ENCODE measurements at regions not wholly inside any gene's neighbourhood (a gene's known extent, or its start where the extent isn't known, plus 50 kb on each side); places are given as distances from the start of the nearest gene placed in this dataset.
"Not testable (repeated sequence)": the region's sequence is repeated elsewhere in the genome, so short reads cannot be mapped to it uniquely, and the experiment has no call there.

- no peaks in the 10 kb centered on the region for H3K79me2 ChIP-seq (ENCODE audit: control insufficient read depth, insufficient read depth, low read length)
- Mint-ChIP-seq H3K27ac (no peak overlapping the region), H3K4me1 (no peaks in the 10 kb centered on the region), H3K4me3 (no peak overlapping the region), H3K9me3 (ENCODE audit: insufficient read depth) (no peaks in the 10 kb centered on the region), H3K27me3 (no peaks in the 10 kb centered on the region)
- DNase-seq (no peak), ATAC-seq (ENCODE audit: low read depth) (no peak)
- no peaks in the 10 kb centered on the region for H3K9me3 ChIP-seq (ENCODE audit: control extremely low read depth in 1 of 3, control insufficient read depth in 2 of 3, insufficient read depth in 1 of 3, low read length in 2 of 3)
- no peaks in the 10 kb centered on the region for H3K27me3 ChIP-seq (replicated peaks in 1 of 4; ENCODE audit: control extremely low read depth in 1 of 4, control insufficient read depth in 3 of 4, insufficient read depth in 4 of 4, low read length in 3 of 4)
- H3K4me1 ChIP-seq (ENCODE audit: control insufficient read depth in 2 of 2, insufficient read depth in 2 of 2, low read length in 2 of 2), result no peaks in the 10 kb centered on the region
- H3K4me2 ChIP-seq (replicated peaks; ENCODE audit: low read depth, low read length, poor library complexity, severe bottlenecking), result no peak overlapping the region
- no CpG with 5 or more reads among the region's 1 CpG for WGBS (ENCODE audit: insufficient coverage)
- no peak overlapping the region for H2AFZ ChIP-seq (ENCODE audit: insufficient read depth, low read depth, low read length, poor library complexity, severe bottlenecking)
- POLR2A ChIA-PET, result no interaction called here
- TF ChIP-seq EZH2 (IDR thresholded peaks at IDR 0.05; ENCODE audit: borderline replicate concordance, insufficient read depth, low read depth, low read length, poor library complexity, severe bottlenecking) (no peak), CTCF (IDR thresholded peaks at IDR 0.05) (no peak)
- H3K9ac ChIP-seq (ENCODE audit: low read length), result no peak overlapping the region
- CTCF ChIA-PET, result no interaction called here
- H3K4me3 ChIP-seq (ENCODE audit: control extremely low read depth in 1 of 5, extremely low read depth in 1 of 5, insufficient read depth in 1 of 5, low read depth in 2 of 5, low read length in 4 of 5), result no peak overlapping the region
- intact Hi-C loops (cut with micrococcal nuclease), result no loop called here
- no peaks in the 10 kb centered on the region for H4K20me1 ChIP-seq (ENCODE audit: control insufficient read depth, insufficient read depth, low read length, poor library complexity, severe bottlenecking)
- H3K36me3 ChIP-seq (replicated peaks in 1 of 2; ENCODE audit: control extremely low read depth in 1 of 2, control insufficient read depth in 1 of 2, extremely low read depth in 1 of 2, insufficient read depth in 2 of 2, low read length in 1 of 2), result no peaks in the 10 kb centered on the region
- no peak overlapping the region for H3K27ac ChIP-seq (ENCODE audit: low read length in 2 of 2)
These were observed 191.6 kb downstream of the UBE2NL start for GRCh38 chrX:144075432-144075831.

- H4K20me1 ChIP-seq (ENCODE audit: control insufficient read depth, insufficient read depth, low read length, poor library complexity, severe bottlenecking); H3K79me2 ChIP-seq (ENCODE audit: control insufficient read depth, insufficient read depth, low read length); H3K27me3 ChIP-seq (replicated peaks in 1 of 4; ENCODE audit: control extremely low read depth in 1 of 4, control insufficient read depth in 3 of 4, insufficient read depth in 4 of 4, low read length in 3 of 4); DNase-seq; H2AFZ ChIP-seq (ENCODE audit: insufficient read depth, low read depth, low read length, poor library complexity, severe bottlenecking); H3K27ac Mint-ChIP-seq; H3K4me3 ChIP-seq (ENCODE audit: control extremely low read depth in 1 of 5, extremely low read depth in 1 of 5, insufficient read depth in 1 of 5, low read depth in 2 of 5, low read length in 4 of 5); intact Hi-C loops (cut with micrococcal nuclease); POLR2A ChIA-PET; H3K27ac ChIP-seq (ENCODE audit: low read length in 2 of 2); H3K36me3 ChIP-seq (replicated peaks in 1 of 2; ENCODE audit: control extremely low read depth in 1 of 2, control insufficient read depth in 1 of 2, extremely low read depth in 1 of 2, insufficient read depth in 2 of 2, low read length in 1 of 2); CTCF ChIA-PET; H3K4me3 Mint-ChIP-seq; H3K4me1 ChIP-seq (ENCODE audit: control insufficient read depth in 2 of 2, insufficient read depth in 2 of 2, low read length in 2 of 2); H3K9ac ChIP-seq (ENCODE audit: low read length); ATAC-seq (ENCODE audit: low read depth); H3K9me3 ChIP-seq (ENCODE audit: control extremely low read depth in 1 of 3, control insufficient read depth in 2 of 3, insufficient read depth in 1 of 3, low read length in 2 of 3); H3K4me1 Mint-ChIP-seq; H3K9me3 Mint-ChIP-seq (ENCODE audit: insufficient read depth); H3K4me2 ChIP-seq (replicated peaks; ENCODE audit: low read depth, low read length, poor library complexity, severe bottlenecking); H3K27me3 Mint-ChIP-seq: not testable (repeated sequence)
- WGBS (ENCODE audit: insufficient coverage), result no CpG with 5 or more reads among the region's 5 CpGs
These were observed 198.4 kb downstream of the UBE2NL start for GRCh38 chrX:144082237-144082636.

- CTCF ChIA-PET; POLR2A ChIA-PET; intact Hi-C loops (cut with micrococcal nuclease): not testable (repeated sequence)
These were observed 205.8 kb downstream of the UBE2NL start for GRCh38 chrX:144089674-144090073.

More at GRCh38 chrX:144089674-144090073, 205.8 kb downstream of the UBE2NL start:
- no CpG with 5 or more reads among the region's 1 CpG for WGBS (ENCODE audit: insufficient coverage)
- not testable (repeated sequence) for H3K27ac Mint-ChIP-seq; H3K4me1 Mint-ChIP-seq; H3K79me2 ChIP-seq (ENCODE audit: control insufficient read depth, insufficient read depth, low read length); DNase-seq; ATAC-seq (ENCODE audit: low read depth); H3K4me1 ChIP-seq (ENCODE audit: control insufficient read depth in 2 of 2, insufficient read depth in 2 of 2, low read length in 2 of 2); H3K4me2 ChIP-seq (replicated peaks; ENCODE audit: low read depth, low read length, poor library complexity, severe bottlenecking); H3K4me3 ChIP-seq (ENCODE audit: control extremely low read depth in 1 of 5, extremely low read depth in 1 of 5, insufficient read depth in 1 of 5, low read depth in 2 of 5, low read length in 4 of 5); H4K20me1 ChIP-seq (ENCODE audit: control insufficient read depth, insufficient read depth, low read length, poor library complexity, severe bottlenecking); H3K9me3 Mint-ChIP-seq (ENCODE audit: insufficient read depth); H3K4me3 Mint-ChIP-seq; H3K27ac ChIP-seq (ENCODE audit: low read length in 2 of 2); H3K9ac ChIP-seq (ENCODE audit: low read length); H2AFZ ChIP-seq (ENCODE audit: insufficient read depth, low read depth, low read length, poor library complexity, severe bottlenecking); H3K36me3 ChIP-seq (replicated peaks in 1 of 2; ENCODE audit: control extremely low read depth in 1 of 2, control insufficient read depth in 1 of 2, extremely low read depth in 1 of 2, insufficient read depth in 2 of 2, low read length in 1 of 2); H3K27me3 Mint-ChIP-seq; H3K9me3 ChIP-seq (ENCODE audit: control extremely low read depth in 1 of 3, control insufficient read depth in 2 of 3, insufficient read depth in 1 of 3, low read length in 2 of 3); H3K27me3 ChIP-seq (replicated peaks in 1 of 4; ENCODE audit: control extremely low read depth in 1 of 4, control insufficient read depth in 3 of 4, insufficient read depth in 4 of 4, low read length in 3 of 4)

Measured in B cell (primary cell).